RWPE1 (cell line): ENCODE measurements at regions not wholly inside any gene's neighbourhood (a gene's known extent, or its start where the extent isn't known, plus 50 kb on each side); places are given as distances from the start of the nearest gene placed in this dataset.
"Not testable (repeated sequence)": the region's sequence is repeated elsewhere in the genome, so short reads cannot be mapped to it uniquely, and the experiment has no call there.

Source experiments
- CTCF ChIA-PET: fragments of 350-600 bp; sonication (Branson Sonifier 250); formaldehyde crosslinking; extraction: SDS; loops from one replicate; lab custom pipeline; 2021; lab: Yijun Ruan, JAX
- POLR2A ChIA-PET: fragments of 400-600 bp; formaldehyde crosslinking; extraction: SDS; loops from one replicate; lab custom pipeline; 2020; ENCODE audit warnings: antibody characterized with exemption; ENCODE audit not compliant: low non-redundant PET; lab: Yijun Ruan, JAX
- DNase-seq: peaks from one replicate; pipeline ENCODE4 v3.0.0; 2012; ENCODE audit warnings: low spot score
- H3K27ac ChIP-seq: fragments of 450-650 bp; 2 replicates; pipeline ENCODE4 v1.5.1; 2017
- CTCF ChIP-seq: fragments of 450-650 bp; conservative IDR thresholded peaks from 2 replicates; pipeline ENCODE4 v1.5.1; 2017; ENCODE audit warnings: low read depth, mild to moderate bottlenecking

DNA sequence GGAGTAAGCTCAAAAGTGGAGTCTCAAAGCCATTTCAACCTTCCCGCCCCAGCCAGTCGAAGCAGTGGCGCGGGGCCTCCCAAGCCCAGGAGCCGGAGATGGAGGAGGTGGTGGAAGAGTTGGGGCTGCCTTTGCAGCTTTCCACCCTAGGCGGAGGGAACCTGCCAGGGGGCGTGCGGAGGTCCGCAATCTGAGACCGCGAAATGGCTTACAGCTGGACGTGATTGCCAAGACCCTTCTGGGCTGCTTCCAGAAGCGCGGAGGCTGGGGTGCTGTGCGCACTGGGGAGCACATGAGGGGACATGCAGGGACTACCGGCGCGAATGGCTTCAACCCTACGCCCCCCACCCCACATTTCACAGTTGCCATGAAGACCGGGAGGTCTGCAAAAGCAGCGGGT lies 86.2 kb downstream of the PRR15 start:
- DNase-seq, result no peak
- CTCF ChIA-PET, result interaction anchor here (0.7 kb wide), 1 partner anchor 11 kb away, joined by 3 read pairs; no protein-coding TSS in a partner anchor
- POLR2A ChIA-PET, result no interaction called here
- H3K27ac ChIP-seq, result no peak overlapping the region
- no peak for TF ChIP-seq CTCF

- no peak for TF ChIP-seq CTCF
- no peak overlapping the region for H3K27ac ChIP-seq
- CTCF ChIA-PET, result no interaction called here
- POLR2A ChIA-PET, result no interaction called here
- no peak for DNase-seq
These were observed 87.8 kb downstream of the PRR15 start for GRCh38 chr7:29651477-29651876.

- ChIA-PET POLR2A (no interaction called here), CTCF (no interaction called here)
- no peak for TF ChIP-seq CTCF
- no peak for DNase-seq
- no peak overlapping the region for H3K27ac ChIP-seq
These were observed 88.9 kb downstream of the PRR15 start for GRCh38 chr7:29652556-29652955.

DNA sequence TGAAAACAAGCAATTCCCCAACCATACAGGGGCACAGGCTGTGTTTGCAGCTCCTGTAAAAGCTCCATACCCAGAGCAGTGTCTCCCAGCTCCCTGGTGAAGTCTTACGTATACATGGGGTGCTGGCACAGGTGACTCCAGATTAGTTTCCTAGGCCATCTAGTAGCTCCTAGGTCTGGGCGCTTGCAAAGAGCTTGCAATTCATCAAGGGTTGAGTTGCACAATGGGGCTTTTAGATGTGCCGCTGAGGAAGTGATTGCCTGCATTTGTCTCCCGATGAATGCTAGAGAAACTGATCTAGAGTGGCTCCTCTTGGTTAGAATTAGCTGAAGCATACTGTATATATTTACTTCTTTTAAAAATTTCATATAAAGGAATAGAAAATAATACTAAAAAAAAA lies 90.7 kb downstream of the PRR15 start:
- POLR2A ChIA-PET, DNase-seq, H3K27ac ChIP-seq: not testable (repeated sequence)
- CTCF ChIA-PET, result interaction anchor here (0.6 kb wide), 1 partner anchor 102 kb away, joined by 3 read pairs; no protein-coding TSS in a partner anchor

- POLR2A ChIA-PET, result no interaction called here
- no peak for DNase-seq
- H3K27ac ChIP-seq, result no peak overlapping the region
- CTCF ChIA-PET, result no interaction called here
- no peak for TF ChIP-seq CTCF
These were observed 93.7 kb downstream of the PRR15 start for GRCh38 chr7:29657288-29657687.

DNA sequence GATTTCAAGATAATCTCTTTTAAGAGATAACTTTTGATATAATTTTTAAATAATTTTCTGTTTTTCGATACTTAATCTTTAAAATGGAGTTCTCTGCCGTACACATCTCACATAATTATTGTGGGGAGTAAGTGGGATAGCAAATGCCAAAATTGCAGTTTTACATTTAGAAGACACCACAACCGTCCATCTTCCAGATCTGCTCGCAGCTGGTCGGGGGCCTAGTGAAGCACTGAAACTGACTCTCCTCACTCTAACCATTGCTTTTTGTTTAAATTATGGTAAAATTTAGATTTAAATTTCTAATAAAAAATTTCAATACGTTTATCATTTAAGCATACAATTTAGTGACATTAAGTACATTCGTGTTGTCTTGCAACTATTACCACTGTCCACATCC lies 94.2 kb downstream of the PRR15 start:
- H3K27ac ChIP-seq, result no peak overlapping the region
- POLR2A ChIA-PET, result no interaction called here

GRCh38 chr7:29659213-29659612 lies 95.6 kb downstream of the PRR15 start:
- H3K27ac ChIP-seq, POLR2A ChIA-PET, CTCF ChIA-PET, DNase-seq: not testable (repeated sequence)

More for the DNA sequence above, 94.2 kb downstream of the PRR15 start:
- no peak for DNase-seq
- CTCF ChIA-PET, result no interaction called here
- TF ChIP-seq CTCF, result no peak

- DNase-seq, result not testable (repeated sequence)
These were observed 99.3 kb downstream of the PRR15 start for GRCh38 chr7:29662899-29663298.

GRCh38 chr7:29664999-29665398 lies 101.4 kb downstream of the PRR15 start:
- CTCF ChIA-PET, DNase-seq, POLR2A ChIA-PET, H3K27ac ChIP-seq: not testable (repeated sequence)

More at GRCh38 chr7:29662899-29663298, 99.3 kb downstream of the PRR15 start:
- H3K27ac ChIP-seq, POLR2A ChIA-PET, CTCF ChIA-PET: not testable (repeated sequence)

DNA sequence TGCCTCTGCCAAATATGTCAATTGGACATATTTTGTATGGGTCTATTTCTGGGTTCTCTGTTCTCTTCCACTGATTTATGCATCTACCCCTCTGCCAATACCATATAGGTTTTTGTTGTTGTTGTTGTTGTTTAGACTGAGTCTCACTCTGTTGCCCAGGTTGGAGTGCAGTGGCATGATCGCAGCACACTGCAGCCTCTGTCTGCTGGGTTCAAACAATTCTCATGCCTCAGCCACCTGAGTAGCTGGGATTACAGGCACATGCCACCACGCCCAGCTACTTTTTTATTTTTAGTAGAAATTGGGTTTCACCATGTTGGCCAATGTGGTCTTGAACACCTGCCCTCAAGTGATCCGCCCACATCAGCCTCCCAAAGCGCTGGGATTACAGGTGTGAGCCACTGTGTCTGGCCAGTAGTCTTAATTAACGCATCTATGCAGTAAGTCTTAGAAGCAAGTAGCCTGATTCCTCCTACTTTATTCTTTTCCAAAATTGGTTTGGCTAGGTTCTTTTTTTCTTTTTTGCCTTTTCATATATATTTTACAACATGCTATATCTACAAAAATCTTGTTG lies 103.5 kb downstream of the PRR15 start:
- H3K27ac ChIP-seq, CTCF ChIA-PET, POLR2A ChIA-PET, DNase-seq: not testable (repeated sequence)

GRCh38 chr7:29671286-29671685 lies 107.7 kb downstream of the PRR15 start:
- POLR2A ChIA-PET, H3K27ac ChIP-seq, CTCF ChIA-PET, DNase-seq: not testable (repeated sequence)

- POLR2A ChIA-PET, CTCF ChIA-PET, H3K27ac ChIP-seq, DNase-seq: not testable (repeated sequence)
These were observed 110.0 kb downstream of the PRR15 start for GRCh38 chr7:29673635-29674034.
